ENCODE measurements at regions not wholly inside any gene's neighbourhood (a gene's known extent, or its start where the extent isn't known, plus 50 kb on each side); places are given as distances from the start of the nearest gene placed in this dataset.
A peak's percentile ranks its signal among the peaks of the same experiment; 100 is the strongest.

- TF ChIP-seq CTCF (IDR thresholded peaks at IDR 0.05): no peak
- no peak for TF ChIP-seq ZFX (IDR thresholded peaks at IDR 0.05; ENCODE audit: borderline replicate concordance)
- H3K27ac ChIP-seq: no peak overlapping the region
Observed at GRCh38 chr4:43846111-43846587, 602.5 kb downstream of the KCTD8 start.

GRCh38 chr4:43853565-43854264 lies 594.9 kb downstream of the KCTD8 start:
- H3K27ac ChIP-seq: no peak overlapping the region
- no peak for TF ChIP-seq ZFX (IDR thresholded peaks at IDR 0.05; ENCODE audit: borderline replicate concordance)
- TF ChIP-seq CTCF (IDR thresholded peaks at IDR 0.05): no peak

- no peak overlapping the region for H3K27ac ChIP-seq
- no peak for TF ChIP-seq CTCF (IDR thresholded peaks at IDR 0.05)
- no peak for TF ChIP-seq ZFX (IDR thresholded peaks at IDR 0.05; ENCODE audit: borderline replicate concordance)
Observed at GRCh38 chr4:43855283-43855682, 593.3 kb downstream of the KCTD8 start.

GRCh38 chr4:43864616-43865146 lies 583.9 kb downstream of the KCTD8 start:
- TF ChIP-seq CTCF (IDR thresholded peaks at IDR 0.05) (no peak), ZFX (IDR thresholded peaks at IDR 0.05; ENCODE audit: borderline replicate concordance) (no peak)
- H3K27ac ChIP-seq: no peak overlapping the region

- no peak overlapping the region for H3K27ac ChIP-seq
- TF ChIP-seq CTCF (IDR thresholded peaks at IDR 0.05) (no peak), ZFX (IDR thresholded peaks at IDR 0.05; ENCODE audit: borderline replicate concordance) (no peak)
Observed at GRCh38 chr4:43867908-43868307, 580.7 kb downstream of the KCTD8 start.

GRCh38 chr4:43875655-43876054 lies 573.0 kb downstream of the KCTD8 start:
- TF ChIP-seq CTCF (IDR thresholded peaks at IDR 0.05) (no peak), ZFX (IDR thresholded peaks at IDR 0.05; ENCODE audit: borderline replicate concordance) (no peak)

GRCh38 chr4:43882470-43882869 lies 566.1 kb downstream of the KCTD8 start:
- no peak overlapping the region for H3K27ac ChIP-seq
- TF ChIP-seq CTCF (IDR thresholded peaks at IDR 0.05) (0 out of 2 replicates have a peak, but pooled peaks have one; percentile 4), ZFX (IDR thresholded peaks at IDR 0.05; ENCODE audit: borderline replicate concordance) (no peak)

More at GRCh38 chr4:43875655-43876054, 573.0 kb downstream of the KCTD8 start:
- H3K27ac ChIP-seq: no peak overlapping the region

Data from 22Rv1 (cell line).